Nephron progenitor cell (in vitro differentiated cells): ENCODE measurements at regions not wholly inside any gene's neighbourhood (a gene's known extent, or its start where the extent isn't known, plus 50 kb on each side); places are given as distances from the start of the nearest gene placed in this dataset.

Experiments used
- DNase-seq: peaks from one replicate; pipeline ENCODE4 v3.0.0; 2021
- H3K27ac Mint-ChIP-seq: 2 replicates; pipeline ENCODE4 v1.8.0; 2021; ENCODE audit warnings: mild to moderate bottlenecking, moderate library complexity, mixed read lengths
- H3K27me3 Mint-ChIP-seq: 2 replicates; pipeline ENCODE4 v1.8.0; 2021; ENCODE audit warnings: mild to moderate bottlenecking, low read depth, mixed read lengths; ENCODE audit not compliant: poor library complexity
- H3K36me3 Mint-ChIP-seq: 2 replicates; pipeline ENCODE4 v1.8.0; 2021; ENCODE audit warnings: low read depth, mixed read lengths
- H3K4me1 Mint-ChIP-seq: 2 replicates; pipeline ENCODE4 v1.8.0; 2021; ENCODE audit warnings: mixed read lengths
- H3K4me3 Mint-ChIP-seq: 2 replicates; pipeline ENCODE4 v1.8.0; 2021; ENCODE audit warnings: mild to moderate bottlenecking, moderate library complexity, mixed read lengths
- H3K9me3 Mint-ChIP-seq: 2 replicates; pipeline ENCODE4 v1.8.0; 2021; ENCODE audit warnings: mild to moderate bottlenecking, moderate library complexity, mixed read lengths
- TF ChIP-seq, protein P1 (sequence below): fragments of 200-600 bp; sonication (generic); IDR thresholded peaks from 2 replicates; pipeline ENCODE4 v1.5.0; 2021; ENCODE audit warnings: antibody characterized with exemption

- Mint-ChIP-seq H3K4me3 (no peak overlapping the region), H3K27me3 (no peaks in the 10 kb centered on the region), H3K36me3 (peaks cover 22% of the 10 kb centered on the region), H3K9me3 (peaks cover 29% of the 10 kb centered on the region), H3K4me1 (peaks cover 14% of the 10 kb centered on the region), H3K27ac (no peak overlapping the region)
- DNase-seq, result no peak
- TF ChIP-seq, protein P1, sequence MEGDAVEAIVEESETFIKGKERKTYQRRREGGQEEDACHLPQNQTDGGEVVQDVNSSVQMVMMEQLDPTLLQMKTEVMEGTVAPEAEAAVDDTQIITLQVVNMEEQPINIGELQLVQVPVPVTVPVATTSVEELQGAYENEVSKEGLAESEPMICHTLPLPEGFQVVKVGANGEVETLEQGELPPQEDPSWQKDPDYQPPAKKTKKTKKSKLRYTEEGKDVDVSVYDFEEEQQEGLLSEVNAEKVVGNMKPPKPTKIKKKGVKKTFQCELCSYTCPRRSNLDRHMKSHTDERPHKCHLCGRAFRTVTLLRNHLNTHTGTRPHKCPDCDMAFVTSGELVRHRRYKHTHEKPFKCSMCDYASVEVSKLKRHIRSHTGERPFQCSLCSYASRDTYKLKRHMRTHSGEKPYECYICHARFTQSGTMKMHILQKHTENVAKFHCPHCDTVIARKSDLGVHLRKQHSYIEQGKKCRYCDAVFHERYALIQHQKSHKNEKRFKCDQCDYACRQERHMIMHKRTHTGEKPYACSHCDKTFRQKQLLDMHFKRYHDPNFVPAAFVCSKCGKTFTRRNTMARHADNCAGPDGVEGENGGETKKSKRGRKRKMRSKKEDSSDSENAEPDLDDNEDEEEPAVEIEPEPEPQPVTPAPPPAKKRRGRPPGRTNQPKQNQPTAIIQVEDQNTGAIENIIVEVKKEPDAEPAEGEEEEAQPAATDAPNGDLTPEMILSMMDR, result no peak
These were observed 611.2 kb downstream of the NR2F1-AS1 start for GRCh38 chr5:92969781-92970237.

DNA sequence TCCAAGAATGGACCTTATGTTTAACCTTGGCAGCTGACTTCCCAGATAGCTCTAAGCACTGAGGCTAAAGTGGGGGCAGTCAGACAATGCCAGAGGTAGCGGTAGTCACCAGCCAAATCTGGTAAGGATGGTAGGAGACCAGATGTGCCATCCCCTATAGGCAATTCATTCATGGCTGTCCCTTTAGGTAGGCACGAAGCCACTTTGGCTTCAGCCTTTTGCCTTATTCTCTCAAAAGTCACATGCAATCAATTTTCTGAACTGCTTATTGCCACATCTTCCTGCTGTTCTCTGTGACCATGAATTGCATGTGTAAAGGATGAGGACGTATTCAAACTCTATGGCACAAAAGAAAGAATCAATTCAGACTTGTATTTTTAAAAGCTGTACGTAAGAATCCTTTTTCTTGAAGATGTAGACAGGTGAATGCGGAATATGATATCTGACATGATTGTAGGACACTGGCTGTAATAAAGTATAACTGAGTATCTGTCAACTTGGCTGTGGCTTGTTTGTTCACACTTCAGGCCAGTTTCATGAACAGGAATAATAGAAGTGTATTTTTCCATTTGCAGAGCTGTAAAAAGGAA, 611.7 kb downstream of the NR2F1-AS1 start:
- peaks cover 23% of the 10 kb centered on the region for H3K9me3 Mint-ChIP-seq
- TF ChIP-seq, protein P1, result no peak
- H3K27me3 Mint-ChIP-seq, result no peaks in the 10 kb centered on the region
- no peak overlapping the region for H3K4me3 Mint-ChIP-seq
- DNase-seq, result no peak
- peaks cover 17% of the 10 kb centered on the region for H3K36me3 Mint-ChIP-seq
- H3K4me1 Mint-ChIP-seq, result peaks cover 14% of the 10 kb centered on the region
- no peak overlapping the region for H3K27ac Mint-ChIP-seq

DNA sequence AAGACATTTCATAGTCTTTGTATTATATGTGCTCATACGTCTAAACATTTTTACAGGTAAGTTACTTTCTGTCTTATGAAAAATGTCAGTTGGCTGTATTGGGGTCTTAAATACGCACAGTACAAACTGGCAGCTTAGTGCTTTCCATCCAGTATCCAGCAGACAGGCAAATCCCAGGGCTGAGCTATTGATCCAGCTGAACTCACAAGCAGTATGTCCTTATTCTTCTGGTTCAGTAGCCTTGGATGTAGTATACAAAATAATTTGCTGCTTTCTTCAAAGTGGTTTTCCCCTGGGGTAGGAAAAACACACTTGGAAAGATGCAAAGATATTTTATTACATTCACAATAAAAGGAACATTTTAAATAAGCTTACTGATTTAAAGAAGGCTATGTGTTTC, 617.2 kb downstream of the NR2F1-AS1 start:
- peaks cover 22% of the 10 kb centered on the region for H3K36me3 Mint-ChIP-seq
- no peak for DNase-seq
- H3K4me1 Mint-ChIP-seq, result peaks cover 14% of the 10 kb centered on the region
- no peak overlapping the region for H3K4me3 Mint-ChIP-seq
- no peaks in the 10 kb centered on the region for H3K27me3 Mint-ChIP-seq
- H3K9me3 Mint-ChIP-seq, result peaks cover 20% of the 10 kb centered on the region
- TF ChIP-seq, protein P1, result no peak
- H3K27ac Mint-ChIP-seq, result no peak overlapping the region

DNA sequence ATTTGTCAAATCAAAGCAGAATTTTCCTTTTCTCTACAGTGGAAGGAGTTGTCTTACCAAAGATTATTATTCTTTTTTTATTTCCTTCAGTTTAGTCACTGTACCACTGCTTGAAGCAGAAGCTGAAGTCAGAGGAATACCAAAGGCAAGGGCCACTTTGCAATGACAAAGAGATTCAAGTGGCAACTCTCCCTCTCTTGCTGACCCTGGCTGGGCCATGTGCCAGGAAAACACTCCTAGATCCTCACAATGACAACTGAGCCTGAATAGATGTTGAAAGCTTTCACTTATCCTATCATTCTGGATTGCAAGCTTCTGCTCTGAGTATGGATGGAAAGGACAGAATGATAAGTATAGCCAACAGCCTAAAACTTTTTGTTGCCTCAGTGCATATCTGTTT, 618.3 kb downstream of the NR2F1-AS1 start:
- no peak overlapping the region for H3K4me3 Mint-ChIP-seq
- H3K27ac Mint-ChIP-seq, result no peak overlapping the region
- TF ChIP-seq, protein P1, result no peak
- peaks cover 16% of the 10 kb centered on the region for H3K4me1 Mint-ChIP-seq
- H3K27me3 Mint-ChIP-seq, result no peaks in the 10 kb centered on the region
- DNase-seq, result no peak
- H3K36me3 Mint-ChIP-seq, result peaks cover 23% of the 10 kb centered on the region
- H3K9me3 Mint-ChIP-seq, result peaks cover 20% of the 10 kb centered on the region

- peaks cover 40% of the 10 kb centered on the region for H3K9me3 Mint-ChIP-seq
- TF ChIP-seq, protein P1, result no peak
- no peak for DNase-seq
- H3K4me1 Mint-ChIP-seq, result peaks cover 37% of the 10 kb centered on the region
- H3K36me3 Mint-ChIP-seq, result peaks cover 52% of the 10 kb centered on the region
- H3K27me3 Mint-ChIP-seq, result no peaks in the 10 kb centered on the region
- no peak overlapping the region for H3K27ac Mint-ChIP-seq
- no peak overlapping the region for H3K4me3 Mint-ChIP-seq
These were observed 624.1 kb downstream of the NR2F1-AS1 start for GRCh38 chr5:92956886-92957285.

- H3K27me3 Mint-ChIP-seq, result no peaks in the 10 kb centered on the region
- peaks cover 75% of the 10 kb centered on the region for H3K9me3 Mint-ChIP-seq
- H3K27ac Mint-ChIP-seq, result no peak overlapping the region
- no peak overlapping the region for H3K4me3 Mint-ChIP-seq
- TF ChIP-seq, protein P1, result no peak
- peaks cover 23% of the 10 kb centered on the region for H3K4me1 Mint-ChIP-seq
- no peak for DNase-seq
- H3K36me3 Mint-ChIP-seq, result peaks cover 74% of the 10 kb centered on the region
These were observed 628.8 kb downstream of the NR2F1-AS1 start for GRCh38 chr5:92952243-92952642.
